Activated CD8-positive, alpha-beta T cell treated with anti-CD3 and anti-CD28 coated beads, Interleukin-2, amount 10 ng/mL, durations not matched to agents 7 days and 5 days (primary cell): ENCODE measurements at regions not wholly inside any gene's neighbourhood (a gene's known extent, or its start where the extent isn't known, plus 50 kb on each side); places are given as distances from the start of the nearest gene placed in this dataset.

Experiments
- ATAC-seq: fragments of 150-1000 bp; cut with Tn5 transposase; one replicate; pipeline ENCODE4 v1.10.0; 2021; ENCODE audit warnings: moderate library complexity
- CTCF ChIA-PET: fragments of 350-600 bp; sonication (Branson Sonifier 250); formaldehyde crosslinking; loops from one replicate; lab custom pipeline; 2021; ENCODE audit warnings: antibody characterized with exemption; lab: Charles Lee
- POLR2A ChIA-PET: fragments of 350-600 bp; sonication (Branson Sonifier 250); formaldehyde crosslinking; loops from one replicate; lab custom pipeline; 2021; ENCODE audit warnings: antibody characterized with exemption; lab: Charles Lee
- DNase-seq: peaks from one replicate; pipeline ENCODE4 v3.0.0-alpha.2; 2020
- H3K27ac Mint-ChIP-seq: one replicate; pipeline ENCODE4 v1.8.0; 2021; ENCODE audit warnings: mild to moderate bottlenecking, mixed read lengths
- H3K27me3 Mint-ChIP-seq: one replicate; pipeline ENCODE4 v1.8.0; 2021; ENCODE audit warnings: low read depth, mixed read lengths
- H3K36me3 Mint-ChIP-seq: one replicate; pipeline ENCODE4 v1.8.0; 2021; ENCODE audit warnings: low read depth, mixed read lengths
- H3K4me1 Mint-ChIP-seq: one replicate; pipeline ENCODE4 v1.8.0; 2021; ENCODE audit warnings: low read depth, mixed read lengths
- H3K4me3 Mint-ChIP-seq: one replicate; pipeline ENCODE4 v1.8.0; 2021; ENCODE audit warnings: mild to moderate bottlenecking, mixed read lengths
- H3K9me3 Mint-ChIP-seq: one replicate; pipeline ENCODE4 v1.8.0; 2022; ENCODE audit warnings: mixed read lengths; ENCODE audit not compliant: insufficient read depth

DNA sequence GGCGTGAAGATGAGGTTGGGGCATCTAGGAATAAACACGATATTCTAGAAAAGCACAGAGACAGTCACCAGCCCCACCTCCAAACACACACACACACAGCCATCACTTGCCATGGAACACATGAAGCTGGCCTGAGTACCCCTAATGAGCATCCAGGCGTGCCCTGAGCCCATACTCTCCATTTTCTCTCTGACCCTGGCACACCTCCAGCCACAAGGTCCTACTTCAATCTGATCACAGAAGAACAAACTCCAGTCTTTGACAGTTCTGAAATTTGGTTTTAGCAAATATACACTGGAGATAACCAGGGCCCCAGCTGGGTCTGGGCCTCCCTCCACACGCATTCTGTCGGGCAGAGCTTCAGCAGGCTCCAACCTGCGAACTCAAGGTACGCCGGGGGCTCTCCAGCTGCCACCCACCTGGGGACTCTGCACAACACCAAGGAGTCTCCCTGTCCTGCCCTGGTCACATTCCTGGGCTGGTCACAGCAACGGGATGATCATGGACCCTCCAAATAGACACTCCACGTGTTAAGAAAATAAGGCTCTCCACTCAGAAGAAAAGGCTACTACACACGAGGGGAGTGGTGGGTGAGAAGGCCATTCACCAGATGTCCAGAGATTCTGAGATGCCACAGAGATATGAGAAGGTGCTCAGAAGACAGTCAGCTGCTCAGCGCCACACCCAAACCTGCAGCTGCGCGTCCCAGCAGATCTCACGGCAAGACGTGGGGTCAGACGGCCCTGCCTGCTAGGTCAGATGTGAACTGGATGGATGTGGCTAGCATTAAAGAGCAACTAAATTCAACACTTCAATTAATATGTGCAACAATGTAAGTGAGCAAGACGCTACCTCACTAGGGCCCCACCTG, 57.0 kb upstream of the PNMA1 start:
- Mint-ChIP-seq H3K36me3 (peaks cover 14% of the 10 kb centered on the region), H3K4me1 (peaks cover 72% of the 10 kb centered on the region), H3K9me3 (no peaks in the 10 kb centered on the region), H3K27me3 (no peaks in the 10 kb centered on the region), H3K27ac (peak overlapping the region; percentile 77), H3K4me3 (peak overlapping the region; percentile 34)
- ATAC-seq, result peak; percentile 24
- no peak for DNase-seq
- ChIA-PET POLR2A (interaction anchor here (1.0 to 3.3 kb wide), 7 partner anchors 9 to 28 kb away, joined by 3 to 68 read pairs (median 4); a partner anchor contains a TSS), CTCF (interaction anchor here (0.8 to 4.9 kb wide), 15 partner anchors 9 to 53 kb away, joined by 3 to 36 read pairs (median 4); a partner anchor contains a TSS)

DNA sequence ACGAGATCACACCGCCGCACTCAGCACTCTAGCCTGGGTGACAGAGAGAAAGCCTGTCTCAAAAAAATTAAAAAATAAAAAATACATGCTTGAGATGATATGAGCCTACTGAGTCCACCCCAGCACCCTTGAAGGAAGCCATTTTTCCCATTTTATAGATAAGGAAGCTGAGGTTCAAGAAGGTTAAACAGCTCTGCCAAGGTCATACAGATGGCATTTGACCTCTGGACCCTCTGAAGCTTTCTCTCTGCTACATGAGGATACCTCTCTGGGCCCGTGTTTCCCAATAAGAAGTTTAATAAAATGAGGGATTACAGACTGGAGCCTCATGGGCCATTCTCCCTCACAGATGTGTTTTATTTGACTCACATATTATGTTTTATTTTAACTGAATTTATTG, 53.9 kb upstream of the PNMA1 start:
- Mint-ChIP-seq H3K4me3 (no peak overlapping the region), H3K9me3 (no peaks in the 10 kb centered on the region), H3K27ac (no peak overlapping the region), H3K27me3 (no peaks in the 10 kb centered on the region), H3K4me1 (peaks cover 65% of the 10 kb centered on the region), H3K36me3 (peaks cover 15% of the 10 kb centered on the region)
- ChIA-PET CTCF (interaction anchor here (1.3 kb wide), 1 partner anchor 14 kb away, joined by 3 read pairs; no protein-coding TSS in a partner anchor), POLR2A (interaction anchor here (2.0 to 2.5 kb wide), 2 partner anchors 9 to 18 kb away, joined by 6 to 8 read pairs; no protein-coding TSS in a partner anchor)
- no peak for ATAC-seq
- no peak for DNase-seq

DNA sequence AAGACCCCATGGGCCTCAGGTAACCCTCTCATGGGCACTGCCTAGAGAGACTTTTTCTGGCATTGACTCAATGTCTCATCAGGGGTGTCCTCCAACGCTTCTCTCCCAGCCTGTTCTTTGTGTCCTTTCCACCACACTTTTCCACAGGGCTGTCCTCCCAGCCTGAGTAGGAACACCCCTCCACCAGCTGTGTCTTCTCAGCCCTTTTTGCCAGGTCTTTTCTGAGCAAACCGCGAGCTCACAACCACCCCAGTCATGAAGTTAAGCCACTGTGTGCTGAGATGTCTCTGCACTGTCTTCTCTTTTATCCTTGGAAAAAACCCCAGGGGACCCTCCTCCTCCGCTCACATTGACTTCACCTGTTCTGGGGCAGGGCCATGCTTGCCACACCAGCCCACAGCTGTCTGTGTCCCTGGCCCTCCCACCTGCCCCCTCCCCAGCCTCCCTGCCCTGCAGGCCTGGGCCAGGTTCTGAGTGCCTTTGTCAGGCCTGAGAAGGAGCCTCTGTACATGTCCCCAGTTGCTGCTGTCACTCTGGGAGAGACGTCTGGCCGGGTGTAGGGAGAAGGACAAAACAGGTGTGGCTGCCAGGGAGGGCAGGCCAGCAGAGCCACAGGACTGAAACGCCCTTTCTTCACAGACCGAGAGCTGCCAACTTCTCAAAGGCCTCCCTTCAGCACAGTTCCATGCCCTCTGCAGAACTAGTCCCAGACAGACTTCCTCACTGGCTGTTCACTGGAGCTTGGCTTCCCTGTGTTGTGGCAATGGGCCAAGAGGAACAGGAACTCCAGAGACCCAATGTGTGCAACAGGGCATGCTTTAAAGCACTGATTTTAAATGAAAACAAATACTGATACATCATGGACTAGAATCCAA, 50.5 kb upstream of the PNMA1 start:
- H3K27me3 Mint-ChIP-seq, result no peaks in the 10 kb centered on the region
- H3K4me3 Mint-ChIP-seq, result no peak overlapping the region
- ATAC-seq, result no peak
- peak overlapping the region; percentile 47 for H3K27ac Mint-ChIP-seq
- ChIA-PET CTCF (interaction anchor here (0.9 to 1.9 kb wide), 3 partner anchors 11 to 36 kb away, joined by 3 to 4 read pairs (median 3); no protein-coding TSS in a partner anchor), POLR2A (interaction anchor here (2.7 to 2.8 kb wide), 2 partner anchors 10 to 21 kb away, joined by 6 to 15 read pairs; no protein-coding TSS in a partner anchor)
- peaks cover 63% of the 10 kb centered on the region for H3K4me1 Mint-ChIP-seq
- DNase-seq, result no peak
- H3K9me3 Mint-ChIP-seq, result no peaks in the 10 kb centered on the region
- peaks cover 13% of the 10 kb centered on the region for H3K36me3 Mint-ChIP-seq
